ENCODE measurements at regions not wholly inside any gene's neighbourhood (a gene's known extent, or its start where the extent isn't known, plus 50 kb on each side); places are given as distances from the start of the nearest gene placed in this dataset.

DNA sequence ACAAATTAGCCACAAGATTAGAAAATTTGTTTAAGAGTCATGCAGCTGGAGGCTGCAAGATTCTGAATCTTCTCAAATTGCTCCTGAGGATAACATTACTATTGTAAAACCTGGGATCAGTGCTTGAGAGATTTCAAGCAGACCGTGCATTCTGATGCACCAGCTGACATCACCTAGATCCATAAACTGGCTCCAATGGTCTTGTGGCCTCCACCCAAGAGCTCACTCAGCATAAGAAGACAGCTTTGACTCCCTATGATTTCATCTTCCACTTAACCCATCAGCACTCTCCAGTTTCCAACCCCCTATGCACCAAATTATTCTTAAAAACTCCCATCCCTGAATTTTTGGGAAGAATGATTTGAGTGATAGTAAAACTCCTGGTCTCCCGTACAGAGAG is 1007.9 kb upstream of the TENM4 start:
- no peak overlapping the region for H3K4me3 ChIP-seq
- no peaks in the 10 kb centered on the region for H3K27me3 ChIP-seq
- no peak for TF ChIP-seq CTCF (IDR thresholded peaks at IDR 0.05; ENCODE audit: low read depth, low read length)

GRCh38 chr11:80443177-80443576 is 1002.3 kb upstream of the TENM4 start:
- DNase-seq (ENCODE audit: low read depth in 1 of 2, low spot score in 1 of 2) = peak in 1 of 2 donors; percentile 17
- no peak overlapping the region for H3K4me3 ChIP-seq
- H3K36me3 ChIP-seq = no peaks in the 10 kb centered on the region
- H3K4me1 ChIP-seq (ENCODE audit: low read depth) = peaks cover 15% of the 10 kb centered on the region
- H3K27me3 ChIP-seq = no peaks in the 10 kb centered on the region
- H3K9me3 ChIP-seq (ENCODE audit: low read depth) = no peaks in the 10 kb centered on the region
- no peak for TF ChIP-seq CTCF (IDR thresholded peaks at IDR 0.05; ENCODE audit: low read depth, low read length)
- no peak overlapping the region for H3K27ac ChIP-seq

More for the DNA sequence above, 1007.9 kb upstream of the TENM4 start:
- peaks cover 11% of the 10 kb centered on the region for H3K4me1 ChIP-seq (ENCODE audit: low read depth)
- no peak overlapping the region for H3K27ac ChIP-seq
- H3K36me3 ChIP-seq = no peaks in the 10 kb centered on the region
- no peaks in the 10 kb centered on the region for H3K9me3 ChIP-seq (ENCODE audit: low read depth)
- no peak for DNase-seq (ENCODE audit: low read depth in 1 of 2, low spot score in 1 of 2)

GRCh38 chr11:80441821-80442220 is 1001.0 kb upstream of the TENM4 start:
- Histone ChIP-seq H3K9me3 (ENCODE audit: low read depth) (no peaks in the 10 kb centered on the region), H3K4me1 (ENCODE audit: low read depth) (peaks cover 15% of the 10 kb centered on the region), H3K4me3 (no peak overlapping the region), H3K36me3 (no peaks in the 10 kb centered on the region), H3K27me3 (no peaks in the 10 kb centered on the region), H3K27ac (no peak overlapping the region)
- DNase-seq (ENCODE audit: low read depth in 1 of 2, low spot score in 1 of 2) = peak in 1 of 2 donors; percentile 3
- TF ChIP-seq CTCF (IDR thresholded peaks at IDR 0.05; ENCODE audit: low read depth, low read length) = no peak

GRCh38 chr11:80440835-80441234 is 1000.0 kb upstream of the TENM4 start:
- Histone ChIP-seq H3K36me3 (no peaks in the 10 kb centered on the region), H3K4me1 (ENCODE audit: low read depth) (peaks cover 18% of the 10 kb centered on the region), H3K27me3 (no peaks in the 10 kb centered on the region), H3K9me3 (ENCODE audit: low read depth) (no peaks in the 10 kb centered on the region), H3K4me3 (no peak overlapping the region), H3K27ac (no peak overlapping the region)
- DNase-seq (ENCODE audit: low read depth in 1 of 2, low spot score in 1 of 2) = no peak
- TF ChIP-seq CTCF (IDR thresholded peaks at IDR 0.05; ENCODE audit: low read depth, low read length) = no peak

DNA sequence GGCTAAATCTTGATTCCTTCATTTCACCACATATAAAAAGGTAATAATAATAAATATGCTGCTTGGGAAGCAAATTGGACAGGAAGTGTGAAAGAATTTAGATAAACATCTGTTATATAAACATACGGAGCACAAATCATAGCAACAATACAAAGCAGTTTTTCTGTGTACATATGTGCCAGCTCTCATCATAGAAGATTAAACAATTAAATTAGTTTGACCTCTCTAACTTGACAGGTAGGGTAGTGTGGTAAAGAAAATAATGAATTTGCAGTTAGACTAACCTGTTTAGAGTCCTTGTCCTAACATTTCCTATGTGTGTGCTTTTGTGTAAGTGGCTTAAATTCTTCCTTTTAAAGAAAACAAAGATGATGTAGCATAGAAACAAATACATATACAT is 995.7 kb upstream of the TENM4 start:
- no peak for TF ChIP-seq CTCF (IDR thresholded peaks at IDR 0.05; ENCODE audit: low read depth, low read length)
- no peaks in the 10 kb centered on the region for H3K36me3 ChIP-seq
- no peak overlapping the region for H3K4me3 ChIP-seq
- DNase-seq (ENCODE audit: low read depth in 1 of 2, low spot score in 1 of 2) = no peak
- no peak overlapping the region for H3K27ac ChIP-seq
- H3K9me3 ChIP-seq (ENCODE audit: low read depth) = no peaks in the 10 kb centered on the region
- peaks cover 3% of the 10 kb centered on the region for H3K4me1 ChIP-seq (ENCODE audit: low read depth)
- no peaks in the 10 kb centered on the region for H3K27me3 ChIP-seq

- TF ChIP-seq CTCF (IDR thresholded peaks at IDR 0.05; ENCODE audit: low read depth, low read length) = no peak
- Histone ChIP-seq H3K4me3 (no peak overlapping the region), H3K4me1 (ENCODE audit: low read depth) (peaks cover 3% of the 10 kb centered on the region), H3K27ac (no peak overlapping the region), H3K27me3 (no peaks in the 10 kb centered on the region), H3K36me3 (no peaks in the 10 kb centered on the region), H3K9me3 (ENCODE audit: low read depth) (no peaks in the 10 kb centered on the region)
- no peak for DNase-seq (ENCODE audit: low read depth in 1 of 2, low spot score in 1 of 2)
Measured at GRCh38 chr11:80435345-80435744, 994.5 kb upstream of the TENM4 start.
